ENCODE measurements at regions not wholly inside any gene's neighbourhood (a gene's known extent, or its start where the extent isn't known, plus 50 kb on each side); places are given as distances from the start of the nearest gene placed in this dataset.

DNA sequence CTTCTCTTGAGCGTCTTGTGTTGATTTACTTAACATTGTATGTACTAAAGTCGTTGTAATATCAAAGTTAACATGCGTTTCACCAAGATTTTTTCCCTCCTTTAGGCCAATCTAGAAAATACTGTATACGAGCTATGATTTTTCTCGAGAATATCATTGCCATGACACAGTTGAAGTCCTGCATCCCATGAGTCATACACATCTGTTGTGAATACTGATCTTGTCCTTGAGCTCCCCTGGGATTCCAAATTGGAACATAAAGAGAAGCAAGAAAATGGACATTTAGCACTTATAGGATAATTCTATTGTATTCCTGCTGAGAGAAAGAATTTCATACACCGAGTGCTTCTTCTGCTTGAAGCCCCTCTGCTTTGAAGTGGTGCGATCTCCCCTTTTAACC, 109.6 kb downstream of the SLC35B3 start:
- TF ChIP-seq, protein P1, sequence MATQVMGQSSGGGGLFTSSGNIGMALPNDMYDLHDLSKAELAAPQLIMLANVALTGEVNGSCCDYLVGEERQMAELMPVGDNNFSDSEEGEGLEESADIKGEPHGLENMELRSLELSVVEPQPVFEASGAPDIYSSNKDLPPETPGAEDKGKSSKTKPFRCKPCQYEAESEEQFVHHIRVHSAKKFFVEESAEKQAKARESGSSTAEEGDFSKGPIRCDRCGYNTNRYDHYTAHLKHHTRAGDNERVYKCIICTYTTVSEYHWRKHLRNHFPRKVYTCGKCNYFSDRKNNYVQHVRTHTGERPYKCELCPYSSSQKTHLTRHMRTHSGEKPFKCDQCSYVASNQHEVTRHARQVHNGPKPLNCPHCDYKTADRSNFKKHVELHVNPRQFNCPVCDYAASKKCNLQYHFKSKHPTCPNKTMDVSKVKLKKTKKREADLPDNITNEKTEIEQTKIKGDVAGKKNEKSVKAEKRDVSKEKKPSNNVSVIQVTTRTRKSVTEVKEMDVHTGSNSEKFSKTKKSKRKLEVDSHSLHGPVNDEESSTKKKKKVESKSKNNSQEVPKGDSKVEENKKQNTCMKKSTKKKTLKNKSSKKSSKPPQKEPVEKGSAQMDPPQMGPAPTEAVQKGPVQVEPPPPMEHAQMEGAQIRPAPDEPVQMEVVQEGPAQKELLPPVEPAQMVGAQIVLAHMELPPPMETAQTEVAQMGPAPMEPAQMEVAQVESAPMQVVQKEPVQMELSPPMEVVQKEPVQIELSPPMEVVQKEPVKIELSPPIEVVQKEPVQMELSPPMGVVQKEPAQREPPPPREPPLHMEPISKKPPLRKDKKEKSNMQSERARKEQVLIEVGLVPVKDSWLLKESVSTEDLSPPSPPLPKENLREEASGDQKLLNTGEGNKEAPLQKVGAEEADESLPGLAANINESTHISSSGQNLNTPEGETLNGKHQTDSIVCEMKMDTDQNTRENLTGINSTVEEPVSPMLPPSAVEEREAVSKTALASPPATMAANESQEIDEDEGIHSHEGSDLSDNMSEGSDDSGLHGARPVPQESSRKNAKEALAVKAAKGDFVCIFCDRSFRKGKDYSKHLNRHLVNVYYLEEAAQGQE (IDR thresholded peaks at IDR 0.05; ENCODE audit: unreplicated experiment): no peak
- TF ChIP-seq ZNF114 (CRISPR knock-in tag; IDR thresholded peaks at IDR 0.05) (no peak), NANOG (IDR thresholded peaks at IDR 0.05; ENCODE audit: borderline replicate concordance) (no peak), EZH2 (IDR thresholded peaks at IDR 0.05; ENCODE audit: low read depth, unreplicated experiment) (no peak), ZNF331 (CRISPR knock-in tag; IDR thresholded peaks at IDR 0.05; ENCODE audit: low read depth) (no peak), CREB1 (CRISPR knock-in tag; IDR thresholded peaks at IDR 0.05; ENCODE audit: low read depth) (no peak), POLR2AphosphoS5 (IDR thresholded peaks at IDR 0.05; ENCODE audit: low read depth) (no peak), JUNB (IDR thresholded peaks at IDR 0.05; ENCODE audit: unreplicated experiment) (no peak), EZH2phosphoT487 (IDR thresholded peaks at IDR 0.05; ENCODE audit: unreplicated experiment) (no peak), STAT1 (IDR thresholded peaks at IDR 0.05; ENCODE audit: unreplicated experiment) (no peak)
- TF ChIP-seq, protein P2, sequence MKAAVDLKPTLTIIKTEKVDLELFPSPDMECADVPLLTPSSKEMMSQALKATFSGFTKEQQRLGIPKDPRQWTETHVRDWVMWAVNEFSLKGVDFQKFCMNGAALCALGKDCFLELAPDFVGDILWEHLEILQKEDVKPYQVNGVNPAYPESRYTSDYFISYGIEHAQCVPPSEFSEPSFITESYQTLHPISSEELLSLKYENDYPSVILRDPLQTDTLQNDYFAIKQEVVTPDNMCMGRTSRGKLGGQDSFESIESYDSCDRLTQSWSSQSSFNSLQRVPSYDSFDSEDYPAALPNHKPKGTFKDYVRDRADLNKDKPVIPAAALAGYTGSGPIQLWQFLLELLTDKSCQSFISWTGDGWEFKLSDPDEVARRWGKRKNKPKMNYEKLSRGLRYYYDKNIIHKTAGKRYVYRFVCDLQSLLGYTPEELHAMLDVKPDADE (IDR thresholded peaks at IDR 0.05): no peak
- TF ChIP-seq, protein P3, sequence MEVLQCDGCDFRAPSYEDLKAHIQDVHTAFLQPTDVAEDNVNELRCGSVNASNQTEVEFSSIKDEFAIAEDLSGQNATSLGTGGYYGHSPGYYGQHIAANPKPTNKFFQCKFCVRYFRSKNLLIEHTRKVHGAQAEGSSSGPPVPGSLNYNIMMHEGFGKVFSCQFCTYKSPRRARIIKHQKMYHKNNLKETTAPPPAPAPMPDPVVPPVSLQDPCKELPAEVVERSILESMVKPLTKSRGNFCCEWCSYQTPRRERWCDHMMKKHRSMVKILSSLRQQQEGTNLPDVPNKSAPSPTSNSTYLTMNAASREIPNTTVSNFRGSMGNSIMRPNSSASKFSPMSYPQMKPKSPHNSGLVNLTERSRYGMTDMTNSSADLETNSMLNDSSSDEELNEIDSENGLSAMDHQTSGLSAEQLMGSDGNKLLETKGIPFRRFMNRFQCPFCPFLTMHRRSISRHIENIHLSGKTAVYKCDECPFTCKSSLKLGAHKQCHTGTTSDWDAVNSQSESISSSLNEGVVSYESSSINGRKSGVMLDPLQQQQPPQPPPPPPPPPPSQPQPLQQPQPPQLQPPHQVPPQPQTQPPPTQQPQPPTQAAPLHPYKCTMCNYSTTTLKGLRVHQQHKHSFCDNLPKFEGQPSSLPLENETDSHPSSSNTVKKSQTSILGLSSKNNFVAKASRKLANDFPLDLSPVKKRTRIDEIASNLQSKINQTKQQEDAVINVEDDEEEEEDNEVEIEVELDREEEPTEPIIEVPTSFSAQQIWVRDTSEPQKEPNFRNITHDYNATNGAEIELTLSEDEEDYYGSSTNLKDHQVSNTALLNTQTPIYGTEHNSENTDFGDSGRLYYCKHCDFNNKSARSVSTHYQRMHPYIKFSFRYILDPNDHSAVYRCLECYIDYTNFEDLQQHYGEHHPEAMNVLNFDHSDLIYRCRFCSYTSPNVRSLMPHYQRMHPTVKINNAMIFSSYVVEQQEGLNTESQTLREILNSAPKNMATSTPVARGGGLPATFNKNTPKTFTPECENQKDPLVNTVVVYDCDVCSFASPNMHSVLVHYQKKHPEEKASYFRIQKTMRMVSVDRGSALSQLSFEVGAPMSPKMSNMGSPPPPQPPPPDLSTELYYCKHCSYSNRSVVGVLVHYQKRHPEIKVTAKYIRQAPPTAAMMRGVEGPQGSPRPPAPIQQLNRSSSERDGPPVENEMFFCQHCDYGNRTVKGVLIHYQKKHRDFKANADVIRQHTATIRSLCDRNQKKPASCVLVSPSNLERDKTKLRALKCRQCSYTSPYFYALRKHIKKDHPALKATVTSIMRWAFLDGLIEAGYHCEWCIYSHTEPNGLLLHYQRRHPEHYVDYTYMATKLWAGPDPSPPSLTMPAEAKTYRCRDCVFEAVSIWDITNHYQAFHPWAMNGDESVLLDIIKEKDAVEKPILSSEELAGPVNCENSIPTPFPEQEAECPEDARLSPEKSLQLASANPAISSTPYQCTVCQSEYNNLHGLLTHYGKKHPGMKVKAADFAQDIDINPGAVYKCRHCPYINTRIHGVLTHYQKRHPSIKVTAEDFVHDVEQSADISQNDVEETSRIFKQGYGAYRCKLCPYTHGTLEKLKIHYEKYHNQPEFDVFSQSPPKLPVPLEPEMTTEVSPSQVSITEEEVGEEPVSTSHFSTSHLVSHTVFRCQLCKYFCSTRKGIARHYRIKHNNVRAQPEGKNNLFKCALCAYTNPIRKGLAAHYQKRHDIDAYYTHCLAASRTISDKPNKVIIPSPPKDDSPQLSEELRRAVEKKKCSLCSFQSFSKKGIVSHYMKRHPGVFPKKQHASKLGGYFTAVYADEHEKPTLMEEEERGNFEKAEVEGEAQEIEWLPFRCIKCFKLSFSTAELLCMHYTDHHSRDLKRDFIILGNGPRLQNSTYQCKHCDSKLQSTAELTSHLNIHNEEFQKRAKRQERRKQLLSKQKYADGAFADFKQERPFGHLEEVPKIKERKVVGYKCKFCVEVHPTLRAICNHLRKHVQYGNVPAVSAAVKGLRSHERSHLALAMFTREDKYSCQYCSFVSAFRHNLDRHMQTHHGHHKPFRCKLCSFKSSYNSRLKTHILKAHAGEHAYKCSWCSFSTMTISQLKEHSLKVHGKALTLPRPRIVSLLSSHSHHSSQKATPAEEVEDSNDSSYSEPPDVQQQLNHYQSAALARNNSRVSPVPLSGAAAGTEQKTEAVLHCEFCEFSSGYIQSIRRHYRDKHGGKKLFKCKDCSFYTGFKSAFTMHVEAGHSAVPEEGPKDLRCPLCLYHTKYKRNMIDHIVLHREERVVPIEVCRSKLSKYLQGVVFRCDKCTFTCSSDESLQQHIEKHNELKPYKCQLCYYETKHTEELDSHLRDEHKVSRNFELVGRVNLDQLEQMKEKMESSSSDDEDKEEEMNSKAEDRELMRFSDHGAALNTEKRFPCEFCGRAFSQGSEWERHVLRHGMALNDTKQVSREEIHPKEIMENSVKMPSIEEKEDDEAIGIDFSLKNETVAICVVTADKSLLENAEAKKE (CRISPR knock-in tag; IDR thresholded peaks at IDR 0.05): no peak
- TF ChIP-seq, protein P4, sequence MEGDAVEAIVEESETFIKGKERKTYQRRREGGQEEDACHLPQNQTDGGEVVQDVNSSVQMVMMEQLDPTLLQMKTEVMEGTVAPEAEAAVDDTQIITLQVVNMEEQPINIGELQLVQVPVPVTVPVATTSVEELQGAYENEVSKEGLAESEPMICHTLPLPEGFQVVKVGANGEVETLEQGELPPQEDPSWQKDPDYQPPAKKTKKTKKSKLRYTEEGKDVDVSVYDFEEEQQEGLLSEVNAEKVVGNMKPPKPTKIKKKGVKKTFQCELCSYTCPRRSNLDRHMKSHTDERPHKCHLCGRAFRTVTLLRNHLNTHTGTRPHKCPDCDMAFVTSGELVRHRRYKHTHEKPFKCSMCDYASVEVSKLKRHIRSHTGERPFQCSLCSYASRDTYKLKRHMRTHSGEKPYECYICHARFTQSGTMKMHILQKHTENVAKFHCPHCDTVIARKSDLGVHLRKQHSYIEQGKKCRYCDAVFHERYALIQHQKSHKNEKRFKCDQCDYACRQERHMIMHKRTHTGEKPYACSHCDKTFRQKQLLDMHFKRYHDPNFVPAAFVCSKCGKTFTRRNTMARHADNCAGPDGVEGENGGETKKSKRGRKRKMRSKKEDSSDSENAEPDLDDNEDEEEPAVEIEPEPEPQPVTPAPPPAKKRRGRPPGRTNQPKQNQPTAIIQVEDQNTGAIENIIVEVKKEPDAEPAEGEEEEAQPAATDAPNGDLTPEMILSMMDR (conservative IDR thresholded peaks at IDR 0.05; ENCODE audit: low read depth in 2 of 2): no peak
- Histone ChIP-seq H4K20me1 (replicated peaks; ENCODE audit: insufficient read depth) (no peaks in the 10 kb centered on the region), H3K36me3 (ENCODE audit: insufficient read depth) (no peaks in the 10 kb centered on the region), H3K4me1 (ENCODE audit: insufficient read depth) (no peaks in the 10 kb centered on the region), H3K27ac (ENCODE audit: low read depth) (no peak overlapping the region), H3K4me3 (no peak overlapping the region), H2AFZ (no peak overlapping the region), H3K27me3 (ENCODE audit: insufficient read depth) (no peaks in the 10 kb centered on the region), H3K4me2 (no peak overlapping the region), H3F3A (replicated peaks; ENCODE audit: low read depth) (no peaks in the 10 kb centered on the region), H3K79me2 (replicated peaks; ENCODE audit: insufficient read depth) (no peaks in the 10 kb centered on the region), H3K9me2 (ENCODE audit: insufficient read depth) (no peaks in the 10 kb centered on the region)
- H3K9me3 Mint-ChIP-seq: no peaks in the 10 kb centered on the region
- no peaks in the 10 kb centered on the region for H3K36me3 Mint-ChIP-seq (ENCODE audit: low read depth)
- peaks cover 5% of the 10 kb centered on the region for H3K27me3 Mint-ChIP-seq (ENCODE audit: insufficient read depth, low read depth, poor library complexity)
- H3K27ac Mint-ChIP-seq: no peak overlapping the region
- DNase-seq (ENCODE audit: low spot score) (no peak), ATAC-seq (no peak)
- no peak overlapping the region for H3K4me3 Mint-ChIP-seq
- H3K4me1 Mint-ChIP-seq: peaks cover 6% of the 10 kb centered on the region; the same call in 1 of the 3 replicates

Measured in GM23338 (cell line).